ENCODE measurements at regions not wholly inside any gene's neighbourhood (a gene's known extent, or its start where the extent isn't known, plus 50 kb on each side); places are given as distances from the start of the nearest gene placed in this dataset.

DNA sequence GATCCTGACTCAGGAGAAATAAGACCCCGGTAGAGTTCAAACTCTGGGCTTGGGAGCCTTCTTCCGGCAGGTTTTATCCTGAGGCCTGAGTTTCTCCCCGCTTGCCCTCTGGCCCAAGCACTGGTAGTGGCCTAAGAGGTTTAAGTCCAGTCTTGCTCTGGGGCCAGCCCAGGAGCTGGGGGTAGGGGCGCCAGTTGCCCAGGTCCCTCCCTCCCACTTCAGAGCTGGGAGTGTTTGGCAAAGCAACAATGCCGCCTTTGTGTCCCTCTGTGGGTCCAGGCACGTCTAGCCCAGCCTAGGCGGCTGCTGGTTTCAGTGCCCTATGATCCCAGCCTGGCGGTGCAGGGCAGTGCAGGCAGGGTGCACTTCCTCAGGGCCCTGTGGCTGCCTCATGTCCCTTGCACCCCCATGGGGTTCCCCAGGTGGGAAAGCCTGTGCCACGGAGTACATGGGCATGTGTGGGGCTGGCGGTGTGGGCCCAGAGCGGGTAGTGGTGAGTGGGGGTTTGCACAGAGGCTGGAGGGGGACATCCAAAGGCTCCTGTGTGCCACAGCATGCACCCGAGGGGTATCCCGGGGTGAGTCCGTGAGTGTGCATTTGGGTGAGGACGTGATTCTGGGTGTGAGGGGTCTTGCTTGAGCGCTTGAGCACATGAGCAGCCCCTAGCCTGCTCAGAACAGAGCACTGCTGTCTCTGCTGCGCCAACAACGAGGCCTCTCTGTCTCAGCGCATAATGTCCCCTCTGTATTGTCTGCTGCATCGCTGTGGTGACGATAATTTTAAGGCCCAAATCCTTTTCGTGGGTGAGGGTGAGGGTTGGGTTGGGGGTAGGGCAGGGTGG lies 61.7 kb upstream of the PSD2 start:
- H3K27ac ChIP-seq, result no peak overlapping the region
- no peaks in the 10 kb centered on the region for H3K4me1 ChIP-seq
- no peaks in the 10 kb centered on the region for H3K27me3 ChIP-seq
- no peaks in the 10 kb centered on the region for H3K36me3 ChIP-seq
- intact Hi-C loops (cut with DNase I), result no loop called here
- no peak for DNase-seq (ENCODE audit: extremely low spot score in 2 of 2)
- H3K4me3 ChIP-seq, result no peak overlapping the region
- TF ChIP-seq POLR2AphosphoS5 (IDR thresholded peaks at IDR 0.05; ENCODE audit: insufficient read depth in 1 of 2, low read depth in 1 of 2), result no peak
- TF ChIP-seq, protein P1, sequence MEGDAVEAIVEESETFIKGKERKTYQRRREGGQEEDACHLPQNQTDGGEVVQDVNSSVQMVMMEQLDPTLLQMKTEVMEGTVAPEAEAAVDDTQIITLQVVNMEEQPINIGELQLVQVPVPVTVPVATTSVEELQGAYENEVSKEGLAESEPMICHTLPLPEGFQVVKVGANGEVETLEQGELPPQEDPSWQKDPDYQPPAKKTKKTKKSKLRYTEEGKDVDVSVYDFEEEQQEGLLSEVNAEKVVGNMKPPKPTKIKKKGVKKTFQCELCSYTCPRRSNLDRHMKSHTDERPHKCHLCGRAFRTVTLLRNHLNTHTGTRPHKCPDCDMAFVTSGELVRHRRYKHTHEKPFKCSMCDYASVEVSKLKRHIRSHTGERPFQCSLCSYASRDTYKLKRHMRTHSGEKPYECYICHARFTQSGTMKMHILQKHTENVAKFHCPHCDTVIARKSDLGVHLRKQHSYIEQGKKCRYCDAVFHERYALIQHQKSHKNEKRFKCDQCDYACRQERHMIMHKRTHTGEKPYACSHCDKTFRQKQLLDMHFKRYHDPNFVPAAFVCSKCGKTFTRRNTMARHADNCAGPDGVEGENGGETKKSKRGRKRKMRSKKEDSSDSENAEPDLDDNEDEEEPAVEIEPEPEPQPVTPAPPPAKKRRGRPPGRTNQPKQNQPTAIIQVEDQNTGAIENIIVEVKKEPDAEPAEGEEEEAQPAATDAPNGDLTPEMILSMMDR (IDR thresholded peaks at IDR 0.05), result no peak
- no peak for TF ChIP-seq POLR2A (IDR thresholded peaks at IDR 0.05)
- no peaks in the 10 kb centered on the region for H3K9me3 ChIP-seq

DNA sequence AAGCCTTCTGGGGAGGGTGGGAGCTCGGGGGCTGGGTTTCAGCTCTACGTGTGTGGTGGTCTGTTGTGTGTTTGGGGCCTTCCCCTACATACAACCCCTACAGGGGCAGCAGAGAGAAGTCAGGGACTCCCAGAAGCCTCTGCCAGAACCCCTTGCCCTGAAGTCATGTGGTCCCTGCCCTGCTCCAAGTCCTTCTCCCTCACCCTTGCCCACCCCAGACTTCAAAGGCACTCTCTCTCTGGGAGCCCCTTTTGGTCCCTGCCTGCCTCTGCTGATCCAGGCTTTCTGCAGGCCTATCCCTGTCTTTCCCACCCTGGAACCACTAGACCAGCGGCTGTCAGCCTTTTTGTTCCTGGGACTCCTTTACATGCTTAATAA lies 61.1 kb upstream of the PSD2 start:
- no peak overlapping the region for H3K27ac ChIP-seq

DNA sequence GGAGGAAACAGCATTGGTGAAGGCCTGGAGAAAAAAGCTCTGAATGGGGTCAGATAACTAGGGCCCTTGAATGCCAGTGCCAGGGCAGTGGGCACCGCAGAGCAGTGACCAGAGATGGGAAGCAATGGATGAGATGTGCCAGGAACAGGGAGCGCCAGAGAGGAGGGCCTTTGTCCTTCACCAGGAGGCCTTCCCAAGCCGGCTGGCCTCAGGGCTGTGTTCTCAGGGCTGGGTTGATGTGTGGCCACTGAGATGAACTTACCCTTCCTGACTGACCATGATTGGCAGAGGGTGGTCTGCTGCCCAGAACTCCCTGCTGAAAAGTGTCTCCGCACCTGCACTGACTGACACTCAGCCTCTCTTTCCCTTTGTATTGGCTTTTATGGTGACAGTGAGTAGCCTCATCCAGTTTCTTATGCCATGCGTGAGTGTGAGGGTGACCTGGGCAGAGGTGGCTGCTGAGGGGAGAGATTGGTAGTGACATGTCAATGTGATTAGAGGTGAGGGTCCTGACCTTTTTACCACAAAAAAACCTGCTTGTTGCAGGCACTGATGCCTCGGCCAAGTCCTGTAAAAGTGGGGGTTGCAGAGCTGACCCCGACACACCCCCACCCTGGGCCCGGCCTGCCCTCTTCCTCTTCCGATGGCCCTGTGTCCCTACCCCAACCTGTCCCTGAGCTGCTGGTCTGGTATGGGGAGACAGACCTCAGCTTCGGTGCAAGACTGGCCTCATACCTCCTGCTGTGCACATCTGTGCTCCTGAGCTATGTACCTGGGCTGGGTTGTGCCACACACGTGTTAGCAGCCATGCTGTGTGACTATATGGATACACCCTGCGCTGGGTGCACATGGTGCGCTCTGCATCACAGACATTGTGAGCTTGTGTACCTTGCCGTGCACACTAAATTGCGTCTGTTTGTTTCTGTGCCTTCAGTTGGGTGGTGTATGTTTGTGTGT lies 57.1 kb upstream of the PSD2 start:
- H3K27ac ChIP-seq, result no peak overlapping the region
- no peaks in the 10 kb centered on the region for H3K27me3 ChIP-seq
- H3K36me3 ChIP-seq, result no peaks in the 10 kb centered on the region
- TF ChIP-seq, protein P1 (IDR thresholded peaks at IDR 0.05), result no peak
- TF ChIP-seq POLR2AphosphoS5 (IDR thresholded peaks at IDR 0.05; ENCODE audit: insufficient read depth in 1 of 2, low read depth in 1 of 2), result no peak
- no peak for TF ChIP-seq POLR2A (IDR thresholded peaks at IDR 0.05)
- H3K4me3 ChIP-seq, result no peak overlapping the region
- H3K4me1 ChIP-seq, result peaks cover 7% of the 10 kb centered on the region
- no peak for DNase-seq (ENCODE audit: extremely low spot score in 2 of 2)
- H3K9me3 ChIP-seq, result no peaks in the 10 kb centered on the region
- intact Hi-C loops (cut with DNase I), result no loop called here

More for the DNA sequence above, 61.1 kb upstream of the PSD2 start:
- H3K27me3 ChIP-seq, result no peaks in the 10 kb centered on the region
- H3K36me3 ChIP-seq, result no peaks in the 10 kb centered on the region
- intact Hi-C loops (cut with DNase I), result no loop called here
- no peak for TF ChIP-seq POLR2A (IDR thresholded peaks at IDR 0.05)
- TF ChIP-seq POLR2AphosphoS5 (IDR thresholded peaks at IDR 0.05; ENCODE audit: insufficient read depth in 1 of 2, low read depth in 1 of 2), result no peak
- TF ChIP-seq, protein P1 (IDR thresholded peaks at IDR 0.05), result no peak
- H3K4me1 ChIP-seq, result no peaks in the 10 kb centered on the region
- DNase-seq (ENCODE audit: extremely low spot score in 2 of 2), result no peak
- no peaks in the 10 kb centered on the region for H3K9me3 ChIP-seq
- no peak overlapping the region for H3K4me3 ChIP-seq

DNA sequence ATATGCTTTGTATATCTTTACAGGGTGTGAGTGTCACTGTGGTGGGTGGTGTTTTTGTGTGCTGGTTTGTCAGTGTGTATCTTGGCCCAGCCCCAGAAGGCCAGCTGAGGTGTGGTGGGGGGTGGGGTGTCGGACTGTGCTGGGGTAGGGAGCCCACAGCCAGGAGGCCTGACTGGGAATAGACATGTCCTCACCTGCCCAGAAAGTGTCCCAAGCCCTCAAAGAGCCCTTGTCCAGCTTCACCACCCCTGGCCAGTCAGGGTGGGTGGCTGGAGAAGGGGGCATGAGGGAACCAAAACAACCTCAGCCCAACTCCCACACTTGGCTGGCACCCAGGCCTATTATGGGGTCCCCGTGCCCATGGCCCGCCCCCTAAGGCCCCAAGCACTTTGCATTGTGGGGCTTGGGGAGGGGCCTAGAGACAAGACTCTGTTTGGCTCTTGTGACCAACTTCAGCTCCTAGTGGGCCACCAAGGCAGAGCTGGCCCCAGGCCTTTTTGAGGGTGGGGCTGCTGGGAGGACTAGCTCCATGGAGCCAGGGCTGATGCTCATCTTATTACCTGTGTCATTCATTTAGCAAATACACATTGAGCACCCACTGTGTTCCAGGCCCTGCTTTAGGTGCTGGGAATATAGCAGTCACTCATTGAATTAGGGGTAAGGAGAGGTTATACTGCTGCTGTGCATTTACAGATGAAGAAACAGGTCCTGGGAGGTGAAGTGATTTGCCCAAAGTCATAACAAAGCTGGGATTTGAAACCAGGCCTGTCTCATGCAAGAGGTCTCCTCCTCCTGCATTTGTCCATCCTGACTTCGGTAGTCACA lies 56.2 kb upstream of the PSD2 start:
- no peak for DNase-seq (ENCODE audit: extremely low spot score in 2 of 2)
- Histone ChIP-seq H3K4me3 (no peak overlapping the region), H3K9me3 (no peaks in the 10 kb centered on the region), H3K4me1 (peaks cover 7% of the 10 kb centered on the region), H3K36me3 (no peaks in the 10 kb centered on the region), H3K27me3 (no peaks in the 10 kb centered on the region), H3K27ac (no peak overlapping the region)
- intact Hi-C loops (cut with DNase I), result no loop called here
- TF ChIP-seq, protein P1 (IDR thresholded peaks at IDR 0.05), result no peak
- no peak for TF ChIP-seq POLR2A (IDR thresholded peaks at IDR 0.05)
- no peak for TF ChIP-seq POLR2AphosphoS5 (IDR thresholded peaks at IDR 0.05; ENCODE audit: insufficient read depth in 1 of 2, low read depth in 1 of 2)

All from vagina (tissue), 2 donors.